ENCODE measurements at regions not wholly inside any gene's neighbourhood (a gene's known extent, or its start where the extent isn't known, plus 50 kb on each side); places are given as distances from the start of the nearest gene placed in this dataset.
"Not testable (repeated sequence)": the region's sequence is repeated elsewhere in the genome, so short reads cannot be mapped to it uniquely, and the experiment has no call there.

- TF ChIP-seq POLR2A (IDR thresholded peaks at IDR 0.05; ENCODE audit: low read depth, low read length) = not testable (repeated sequence)
- TF ChIP-seq, protein P1, sequence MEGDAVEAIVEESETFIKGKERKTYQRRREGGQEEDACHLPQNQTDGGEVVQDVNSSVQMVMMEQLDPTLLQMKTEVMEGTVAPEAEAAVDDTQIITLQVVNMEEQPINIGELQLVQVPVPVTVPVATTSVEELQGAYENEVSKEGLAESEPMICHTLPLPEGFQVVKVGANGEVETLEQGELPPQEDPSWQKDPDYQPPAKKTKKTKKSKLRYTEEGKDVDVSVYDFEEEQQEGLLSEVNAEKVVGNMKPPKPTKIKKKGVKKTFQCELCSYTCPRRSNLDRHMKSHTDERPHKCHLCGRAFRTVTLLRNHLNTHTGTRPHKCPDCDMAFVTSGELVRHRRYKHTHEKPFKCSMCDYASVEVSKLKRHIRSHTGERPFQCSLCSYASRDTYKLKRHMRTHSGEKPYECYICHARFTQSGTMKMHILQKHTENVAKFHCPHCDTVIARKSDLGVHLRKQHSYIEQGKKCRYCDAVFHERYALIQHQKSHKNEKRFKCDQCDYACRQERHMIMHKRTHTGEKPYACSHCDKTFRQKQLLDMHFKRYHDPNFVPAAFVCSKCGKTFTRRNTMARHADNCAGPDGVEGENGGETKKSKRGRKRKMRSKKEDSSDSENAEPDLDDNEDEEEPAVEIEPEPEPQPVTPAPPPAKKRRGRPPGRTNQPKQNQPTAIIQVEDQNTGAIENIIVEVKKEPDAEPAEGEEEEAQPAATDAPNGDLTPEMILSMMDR (conservative IDR thresholded peaks at IDR 0.05; ENCODE audit: low read depth, low read length) = not testable (repeated sequence)
These were observed 304.4 kb downstream of the ANAPC1 start for GRCh38 chr2:111579500-111580134.
